ENCODE measurements at regions not wholly inside any gene's neighbourhood (a gene's known extent, or its start where the extent isn't known, plus 50 kb on each side); places are given as distances from the start of the nearest gene placed in this dataset.

DNA sequence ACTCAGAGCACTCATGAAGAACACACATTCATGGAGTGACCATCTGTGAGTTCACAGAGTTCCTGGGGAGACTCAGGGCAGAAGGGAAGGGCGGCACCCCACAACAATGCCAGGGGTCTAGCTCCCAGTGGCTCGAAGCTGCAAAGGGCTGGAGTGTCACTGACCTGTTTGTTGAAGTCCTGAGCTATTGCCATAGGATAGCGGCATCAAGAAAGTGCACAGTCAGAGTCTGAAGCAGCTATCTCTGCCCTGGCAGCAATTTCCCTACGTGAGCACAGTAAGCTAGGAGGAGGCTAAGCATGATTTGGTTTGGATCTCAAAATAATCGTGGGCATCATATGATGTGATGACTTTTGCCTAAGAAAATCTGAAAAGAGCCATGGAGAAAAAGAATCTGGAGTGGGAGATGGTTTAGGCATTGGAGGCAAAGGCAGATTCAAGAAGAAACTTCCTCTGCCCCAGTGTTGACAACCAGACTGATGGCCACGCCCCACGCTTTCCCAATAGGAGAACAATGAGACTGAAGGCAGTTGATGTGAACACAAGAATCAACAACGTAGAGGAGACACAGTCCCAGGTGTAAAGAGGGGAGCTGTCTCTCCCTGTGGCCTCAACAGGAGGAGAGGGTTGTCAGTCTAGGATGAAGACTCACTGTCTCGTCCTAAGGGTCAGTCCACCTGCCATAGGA lies 100.0 kb upstream of the SLC25A33 start:
- TF ChIP-seq, protein P1, sequence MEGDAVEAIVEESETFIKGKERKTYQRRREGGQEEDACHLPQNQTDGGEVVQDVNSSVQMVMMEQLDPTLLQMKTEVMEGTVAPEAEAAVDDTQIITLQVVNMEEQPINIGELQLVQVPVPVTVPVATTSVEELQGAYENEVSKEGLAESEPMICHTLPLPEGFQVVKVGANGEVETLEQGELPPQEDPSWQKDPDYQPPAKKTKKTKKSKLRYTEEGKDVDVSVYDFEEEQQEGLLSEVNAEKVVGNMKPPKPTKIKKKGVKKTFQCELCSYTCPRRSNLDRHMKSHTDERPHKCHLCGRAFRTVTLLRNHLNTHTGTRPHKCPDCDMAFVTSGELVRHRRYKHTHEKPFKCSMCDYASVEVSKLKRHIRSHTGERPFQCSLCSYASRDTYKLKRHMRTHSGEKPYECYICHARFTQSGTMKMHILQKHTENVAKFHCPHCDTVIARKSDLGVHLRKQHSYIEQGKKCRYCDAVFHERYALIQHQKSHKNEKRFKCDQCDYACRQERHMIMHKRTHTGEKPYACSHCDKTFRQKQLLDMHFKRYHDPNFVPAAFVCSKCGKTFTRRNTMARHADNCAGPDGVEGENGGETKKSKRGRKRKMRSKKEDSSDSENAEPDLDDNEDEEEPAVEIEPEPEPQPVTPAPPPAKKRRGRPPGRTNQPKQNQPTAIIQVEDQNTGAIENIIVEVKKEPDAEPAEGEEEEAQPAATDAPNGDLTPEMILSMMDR (conservative IDR thresholded peaks at IDR 0.05), result no peak
- TF ChIP-seq ZFX (IDR thresholded peaks at IDR 0.05), result no peak

Measured in C4-2B (cell line).